Liver (tissue), 3 donors: ENCODE measurements at regions not wholly inside any gene's neighbourhood (a gene's known extent, or its start where the extent isn't known, plus 50 kb on each side); places are given as distances from the start of the nearest gene placed in this dataset.

ENCODE experiments used
- CTCF ChIP-seq: fragments of 150-350 bp; IDR thresholded peaks from 2 replicates; pipeline ENCODE4 v1.5.1; 2017; ENCODE audit warnings: improper control_type of control experiment, low read depth, low read length; ENCODE audit not compliant: missing input control
- FOXA1 ChIP-seq: IDR thresholded peaks from 2 replicates; pipeline ENCODE4 v1.6.1; 2016; ENCODE audit warnings: antibody characterized with exemption
- MAX ChIP-seq: IDR thresholded peaks from 2 replicates; pipeline ENCODE4 v1.6.1; 2016; ENCODE audit warnings: antibody characterized with exemption
- RAD21 ChIP-seq, 2 donors: IDR thresholded peaks; 2 replicates each; pipeline ENCODE4 v1.6.1; 2016; ENCODE audit warnings: antibody characterized with exemption in 2 of 2, mild to moderate bottlenecking in 2 of 2
- SP1 ChIP-seq: IDR thresholded peaks from 2 replicates; pipeline ENCODE4 v1.6.1; 2018; ENCODE audit warnings: antibody characterized with exemption, mild to moderate bottlenecking
- TAF1 ChIP-seq: conservative IDR thresholded peaks from 2 replicates; pipeline ENCODE4 v1.6.1; 2016; ENCODE audit warnings: antibody characterized with exemption, mild to moderate bottlenecking
- YY1 ChIP-seq: IDR thresholded peaks from 2 replicates; pipeline ENCODE4 v1.6.1; 2016; ENCODE audit warnings: antibody characterized with exemption, mild to moderate bottlenecking
- ZBTB33 ChIP-seq: IDR thresholded peaks from 2 replicates; pipeline ENCODE4 v1.6.1; 2016; ENCODE audit warnings: antibody characterized with exemption
- TF ChIP-seq, protein P1 (sequence below): IDR thresholded peaks from 2 replicates; pipeline ENCODE4 v1.6.1; 2016; ENCODE audit warnings: antibody characterized with exemption
- TF ChIP-seq, protein P2 (sequence below): IDR thresholded peaks from 2 replicates; pipeline ENCODE4 v1.6.1; 2016; ENCODE audit warnings: antibody characterized with exemption, mild to moderate bottlenecking
- donor health status: healthy.
- donor health status: healthy.

GRCh38 chr18:26628017-26628416 lies 79.7 kb upstream of the KCTD1 start:
- TF ChIP-seq SP1 (peak; percentile 39), CTCF (no peak), TAF1 (no peak), ZBTB33 (no peak), MAX (no peak), YY1 (no peak), FOXA1 (no peak), RAD21 (IDR thresholded peaks at IDR 0.05) (no peak)
- TF ChIP-seq, protein P1, sequence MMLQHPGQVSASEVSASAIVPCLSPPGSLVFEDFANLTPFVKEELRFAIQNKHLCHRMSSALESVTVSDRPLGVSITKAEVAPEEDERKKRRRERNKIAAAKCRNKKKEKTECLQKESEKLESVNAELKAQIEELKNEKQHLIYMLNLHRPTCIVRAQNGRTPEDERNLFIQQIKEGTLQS, result no peak
- TF ChIP-seq, protein P2, sequence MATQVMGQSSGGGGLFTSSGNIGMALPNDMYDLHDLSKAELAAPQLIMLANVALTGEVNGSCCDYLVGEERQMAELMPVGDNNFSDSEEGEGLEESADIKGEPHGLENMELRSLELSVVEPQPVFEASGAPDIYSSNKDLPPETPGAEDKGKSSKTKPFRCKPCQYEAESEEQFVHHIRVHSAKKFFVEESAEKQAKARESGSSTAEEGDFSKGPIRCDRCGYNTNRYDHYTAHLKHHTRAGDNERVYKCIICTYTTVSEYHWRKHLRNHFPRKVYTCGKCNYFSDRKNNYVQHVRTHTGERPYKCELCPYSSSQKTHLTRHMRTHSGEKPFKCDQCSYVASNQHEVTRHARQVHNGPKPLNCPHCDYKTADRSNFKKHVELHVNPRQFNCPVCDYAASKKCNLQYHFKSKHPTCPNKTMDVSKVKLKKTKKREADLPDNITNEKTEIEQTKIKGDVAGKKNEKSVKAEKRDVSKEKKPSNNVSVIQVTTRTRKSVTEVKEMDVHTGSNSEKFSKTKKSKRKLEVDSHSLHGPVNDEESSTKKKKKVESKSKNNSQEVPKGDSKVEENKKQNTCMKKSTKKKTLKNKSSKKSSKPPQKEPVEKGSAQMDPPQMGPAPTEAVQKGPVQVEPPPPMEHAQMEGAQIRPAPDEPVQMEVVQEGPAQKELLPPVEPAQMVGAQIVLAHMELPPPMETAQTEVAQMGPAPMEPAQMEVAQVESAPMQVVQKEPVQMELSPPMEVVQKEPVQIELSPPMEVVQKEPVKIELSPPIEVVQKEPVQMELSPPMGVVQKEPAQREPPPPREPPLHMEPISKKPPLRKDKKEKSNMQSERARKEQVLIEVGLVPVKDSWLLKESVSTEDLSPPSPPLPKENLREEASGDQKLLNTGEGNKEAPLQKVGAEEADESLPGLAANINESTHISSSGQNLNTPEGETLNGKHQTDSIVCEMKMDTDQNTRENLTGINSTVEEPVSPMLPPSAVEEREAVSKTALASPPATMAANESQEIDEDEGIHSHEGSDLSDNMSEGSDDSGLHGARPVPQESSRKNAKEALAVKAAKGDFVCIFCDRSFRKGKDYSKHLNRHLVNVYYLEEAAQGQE, result no peak
